GM12878 (cell line): ENCODE measurements at regions not wholly inside any gene's neighbourhood (a gene's known extent, or its start where the extent isn't known, plus 50 kb on each side); places are given as distances from the start of the nearest gene placed in this dataset.

Source experiments
- ATAC-seq: fragments of 200-7000 bp; cut with Tn5 transposase; 3 replicates; pipeline ENCODE4 v1.9.1; 2020; ENCODE audit warnings: mild to moderate bottlenecking, moderate library complexity
- BruUV-seq: library from RNA; stranded (reverse); fragments of 400-500 nt; replicated peaks from 2 replicates; lab custom pipeline; 2021; lab: Mats Ljungman, UMichigan
- CTCF ChIA-PET: fragments of 300-600 bp; sonication (Branson Sonifier 250); formaldehyde crosslinking; extraction: SDS; loops from one replicate; lab custom pipeline; 2021; ENCODE audit warnings: inconsistent platforms; lab: Yijun Ruan, JAX
- POLR2A ChIA-PET: fragments of 350-600 bp; formaldehyde crosslinking; extraction: SDS; loops from one replicate; lab custom pipeline; 2021; ENCODE audit warnings: inconsistent platforms; lab: Charles Lee
- RAD21 ChIA-PET: fragments of 300-600 bp; sonication (Branson Sonifier 250); formaldehyde crosslinking; loops from one replicate; lab custom pipeline; 2023; ENCODE audit warnings: antibody characterized with exemption; ENCODE audit not compliant: unreplicated experiment; lab: Charles Lee
- SMC1A ChIA-PET: fragments of 300-600 bp; sonication (Branson Sonifier 250); formaldehyde crosslinking; loops from one replicate; lab custom pipeline; 2023; ENCODE audit not compliant: unreplicated experiment, uncharacterized antibody; lab: Charles Lee
- DNase-seq: peaks from one replicate; pipeline ENCODE4 v3.0.0-alpha.2; 2011; ENCODE audit warnings: low read depth, low spot score
- FAIRE-seq: peaks from 3 replicates; lab custom pipeline; 2011; peaks lifted over from hg19 to GRCh38; lab: Jason Lieb, UNC
- H2AFZ ChIP-seq: 2 replicates; pipeline ENCODE4 v1.6.0; 2011; ENCODE audit warnings: low read depth, low read length, control low read depth; ENCODE audit not compliant: control insufficient read depth
- H3K27ac ChIP-seq: 2 replicates; pipeline ENCODE4 v1.5.1; 2011; ENCODE audit warnings: control low read depth; ENCODE audit not compliant: control insufficient read depth, insufficient read depth
- H3K27me3 ChIP-seq, 2 experiments: replicated peaks in 1 of 2; 2 replicates each; pipeline versions ENCODE4 v1.6.0 to v1.6.1; 2011; ENCODE audit warnings: low read length in 1 of 2; ENCODE audit not compliant: control insufficient read depth in 2 of 2, insufficient read depth in 2 of 2
- H3K36me3 ChIP-seq, 2 experiments: 2 replicates each; pipeline ENCODE4 v1.5.1; 2011; ENCODE audit warnings: low read length in 1 of 2; ENCODE audit not compliant: control insufficient read depth in 2 of 2, insufficient read depth in 2 of 2
- H3K4me1 ChIP-seq: 2 replicates; pipeline ENCODE4 v1.6.1; 2011; ENCODE audit warnings: mild to moderate bottlenecking, low read length, moderate library complexity, mixed read lengths; ENCODE audit not compliant: control insufficient read depth, insufficient read depth
- H3K4me2 ChIP-seq: 2 replicates; pipeline ENCODE4 v1.6.0; 2011; ENCODE audit warnings: control low read depth; ENCODE audit not compliant: control insufficient read depth, insufficient read depth
- H3K4me3 ChIP-seq: fragments of 200-600 bp; sonication (generic); 2 replicates; pipeline ENCODE4 v1.5.1; 2016
- H3K79me2 ChIP-seq: 2 replicates; pipeline ENCODE4 v1.6.0; 2011; ENCODE audit warnings: low read length; ENCODE audit not compliant: control insufficient read depth, insufficient read depth
- H3K9ac ChIP-seq: 2 replicates; pipeline ENCODE4 v1.8.0; 2011; ENCODE audit warnings: low read length, control low read depth, mixed read lengths; ENCODE audit not compliant: control insufficient read depth, insufficient read depth
- H3K9me3 ChIP-seq: replicated peaks from 3 replicates; pipeline ENCODE4 v1.5.1; 2011; ENCODE audit warnings: mild to moderate bottlenecking, low read length; ENCODE audit not compliant: control insufficient read depth, insufficient read depth
- H4K20me1 ChIP-seq: 2 replicates; pipeline ENCODE4 v1.6.0; 2011; ENCODE audit not compliant: control insufficient read depth, insufficient read depth
- CREM ChIP-seq: IDR thresholded peaks from 2 replicates; pipeline ENCODE4 v1.6.1; 2014; ENCODE audit warnings: antibody characterized with exemption, low read depth
- E2F8 ChIP-seq: fragments of 450-650 bp; IDR thresholded peaks from 2 replicates; pipeline ENCODE4 v1.6.1; 2018; ENCODE audit warnings: mild to moderate bottlenecking, low read depth, moderate library complexity; ENCODE audit not compliant: partially characterized antibody
- IRF4 ChIP-seq: IDR thresholded peaks from 2 replicates; pipeline ENCODE4 v1.6.1; 2011; ENCODE audit warnings: low read depth, low read length
- KAT2A ChIP-seq: conservative IDR thresholded peaks from 2 replicates; pipeline ENCODE4 v1.6.1; 2011; ENCODE audit warnings: low read depth, low read length; ENCODE audit not compliant: control insufficient read depth
- MTA2 ChIP-seq: fragments of 450-650 bp; IDR thresholded peaks from 2 replicates; pipeline ENCODE4 v1.6.1; 2016; ENCODE audit warnings: low read depth, mild to moderate bottlenecking, moderate library complexity
- MTA3 ChIP-seq: IDR thresholded peaks from 2 replicates; pipeline ENCODE4 v1.6.1; 2012; ENCODE audit warnings: low read length, inconsistent platforms, borderline replicate concordance
- RELA ChIP-seq: fragments of 450-650 bp; IDR thresholded peaks from 2 replicates; pipeline ENCODE4 v1.8.0; 2014; ENCODE audit warnings: borderline replicate concordance; ENCODE audit not compliant: partially characterized antibody
- SREBF2 ChIP-seq: IDR thresholded peaks from 2 replicates; pipeline ENCODE4 v1.6.1; 2012; ENCODE audit warnings: mild to moderate bottlenecking, low read length
- TBL1XR1 ChIP-seq: IDR thresholded peaks from 2 replicates; pipeline ENCODE4 v1.6.1; 2012; ENCODE audit warnings: low read depth, low read length, improper control_type of control experiment
- ZBED1 ChIP-seq: IDR thresholded peaks from 2 replicates; pipeline ENCODE4 v1.6.1; 2016; ENCODE audit warnings: borderline replicate concordance
- in situ Hi-C: fragments of 300-500 bp; cut with MboI; formaldehyde crosslinking; loops from 9 replicates; pipeline ENCODE4 v1.14.3; 2018; ENCODE audit warnings: mixed read lengths
- intact Hi-C: fragments of 100-400 bp; cut with micrococcal nuclease; formaldehyde crosslinking; loops from one replicate; pipeline ENCODE4 v1.14.2; 2022; ENCODE audit not compliant: unreplicated experiment
- TF ChIP-seq, protein P1 (sequence below): fragments of 150-350 bp; IDR thresholded peaks from 2 replicates; pipeline ENCODE4 v1.6.1; 2014; ENCODE audit warnings: mild to moderate bottlenecking, low read depth, low read length
- TF ChIP-seq, protein P2 (sequence below): fragments of 450-650 bp; IDR thresholded peaks from 2 replicates; pipeline ENCODE4 v1.6.1; 2017; ENCODE audit warnings: borderline replicate concordance

GRCh38 chr10:52674474-52674873 is 98.1 kb downstream of the MBL2 start:
- RAD21 ChIA-PET, result no interaction called here
- no peak for FAIRE-seq
- H3K79me2 ChIP-seq, result no peaks in the 10 kb centered on the region

More at GRCh38 chr10:52674474-52674873, 98.1 kb downstream of the MBL2 start:
- in situ Hi-C loops, result no loop called here
- ChIA-PET SMC1A (no interaction called here), POLR2A (no interaction called here), CTCF (no interaction called here)
- Histone ChIP-seq H3K9ac (no peak overlapping the region), H3K36me3 (no peaks in the 10 kb centered on the region), H3K27ac (no peak overlapping the region), H3K4me3 (no peak overlapping the region), H3K9me3 (no peaks in the 10 kb centered on the region), H2AFZ (no peak overlapping the region), H3K4me1 (no peaks in the 10 kb centered on the region), H4K20me1 (no peaks in the 10 kb centered on the region), H3K27me3 (no peaks in the 10 kb centered on the region), H3K4me2 (no peak overlapping the region)
- intact Hi-C loops, result no loop called here
- no peak for DNase-seq
- TF ChIP-seq MTA3 (no peak), CREM (no peak), ZBED1 (no peak), E2F8 (no peak), IRF4 (no peak), RELA (no peak), TBL1XR1 (no peak), MTA2 (no peak), KAT2A (no peak), SREBF2 (no peak)
- TF ChIP-seq, protein P1, sequence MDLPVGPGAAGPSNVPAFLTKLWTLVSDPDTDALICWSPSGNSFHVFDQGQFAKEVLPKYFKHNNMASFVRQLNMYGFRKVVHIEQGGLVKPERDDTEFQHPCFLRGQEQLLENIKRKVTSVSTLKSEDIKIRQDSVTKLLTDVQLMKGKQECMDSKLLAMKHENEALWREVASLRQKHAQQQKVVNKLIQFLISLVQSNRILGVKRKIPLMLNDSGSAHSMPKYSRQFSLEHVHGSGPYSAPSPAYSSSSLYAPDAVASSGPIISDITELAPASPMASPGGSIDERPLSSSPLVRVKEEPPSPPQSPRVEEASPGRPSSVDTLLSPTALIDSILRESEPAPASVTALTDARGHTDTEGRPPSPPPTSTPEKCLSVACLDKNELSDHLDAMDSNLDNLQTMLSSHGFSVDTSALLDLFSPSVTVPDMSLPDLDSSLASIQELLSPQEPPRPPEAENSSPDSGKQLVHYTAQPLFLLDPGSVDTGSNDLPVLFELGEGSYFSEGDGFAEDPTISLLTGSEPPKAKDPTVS, result no peak
- TF ChIP-seq, protein P2, sequence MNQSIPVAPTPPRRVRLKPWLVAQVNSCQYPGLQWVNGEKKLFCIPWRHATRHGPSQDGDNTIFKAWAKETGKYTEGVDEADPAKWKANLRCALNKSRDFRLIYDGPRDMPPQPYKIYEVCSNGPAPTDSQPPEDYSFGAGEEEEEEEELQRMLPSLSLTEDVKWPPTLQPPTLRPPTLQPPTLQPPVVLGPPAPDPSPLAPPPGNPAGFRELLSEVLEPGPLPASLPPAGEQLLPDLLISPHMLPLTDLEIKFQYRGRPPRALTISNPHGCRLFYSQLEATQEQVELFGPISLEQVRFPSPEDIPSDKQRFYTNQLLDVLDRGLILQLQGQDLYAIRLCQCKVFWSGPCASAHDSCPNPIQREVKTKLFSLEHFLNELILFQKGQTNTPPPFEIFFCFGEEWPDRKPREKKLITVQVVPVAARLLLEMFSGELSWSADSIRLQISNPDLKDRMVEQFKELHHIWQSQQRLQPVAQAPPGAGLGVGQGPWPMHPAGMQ, result no peak
- no TSS peak for BruUV-seq
- ATAC-seq, result no peak
